GM10248 (cell line): ENCODE measurements at regions not wholly inside any gene's neighbourhood (a gene's known extent, or its start where the extent isn't known, plus 50 kb on each side); places are given as distances from the start of the nearest gene placed in this dataset.

Source experiments
- CTCF ChIA-PET: fragments of 300-600 bp; sonication (Branson Sonifier 250); formaldehyde crosslinking; extraction: SDS; loops from one replicate; lab custom pipeline; 2021; ENCODE audit warnings: antibody characterized with exemption; lab: Yijun Ruan, JAX
- POLR2A ChIA-PET: fragments of 350-650 bp; sonication (Branson Sonifier 250); formaldehyde crosslinking; extraction: SDS; loops from one replicate; lab custom pipeline; 2020; ENCODE audit warnings: antibody characterized with exemption; lab: Yijun Ruan, JAX
- DNase-seq: peaks from one replicate; pipeline ENCODE4 v3.0.0; 2012; ENCODE audit errors: extremely low spot score
- TF ChIP-seq, protein P1 (sequence below): IDR thresholded peaks from 2 replicates; pipeline ENCODE4 v1.5.1; 2012; ENCODE audit warnings: mild to moderate bottlenecking, low read depth; ENCODE audit errors: extremely low read depth, missing control alignments, control extremely low read depth

DNA sequence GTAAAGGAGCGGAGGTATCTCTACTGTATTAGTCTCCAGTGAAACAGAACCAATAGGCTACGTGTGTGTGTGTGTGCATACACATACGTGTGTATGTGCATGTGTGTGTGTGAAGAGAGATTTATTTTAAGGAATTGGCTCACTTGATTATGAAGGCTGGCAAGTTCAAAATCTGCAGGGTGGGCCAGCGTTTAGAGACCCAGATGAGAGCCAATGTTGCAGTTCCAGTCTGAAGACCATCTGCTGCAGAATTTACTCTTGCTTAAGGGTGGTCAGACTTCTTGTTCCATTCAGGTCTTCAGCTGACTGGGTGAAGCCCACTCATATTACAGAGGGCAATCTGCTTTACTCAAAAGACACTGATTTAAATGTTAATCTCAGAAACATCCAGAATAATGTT is 119.2 kb downstream of the FGF18 start:
- ChIA-PET POLR2A (no interaction called here), CTCF (no interaction called here)
- TF ChIP-seq, protein P1, sequence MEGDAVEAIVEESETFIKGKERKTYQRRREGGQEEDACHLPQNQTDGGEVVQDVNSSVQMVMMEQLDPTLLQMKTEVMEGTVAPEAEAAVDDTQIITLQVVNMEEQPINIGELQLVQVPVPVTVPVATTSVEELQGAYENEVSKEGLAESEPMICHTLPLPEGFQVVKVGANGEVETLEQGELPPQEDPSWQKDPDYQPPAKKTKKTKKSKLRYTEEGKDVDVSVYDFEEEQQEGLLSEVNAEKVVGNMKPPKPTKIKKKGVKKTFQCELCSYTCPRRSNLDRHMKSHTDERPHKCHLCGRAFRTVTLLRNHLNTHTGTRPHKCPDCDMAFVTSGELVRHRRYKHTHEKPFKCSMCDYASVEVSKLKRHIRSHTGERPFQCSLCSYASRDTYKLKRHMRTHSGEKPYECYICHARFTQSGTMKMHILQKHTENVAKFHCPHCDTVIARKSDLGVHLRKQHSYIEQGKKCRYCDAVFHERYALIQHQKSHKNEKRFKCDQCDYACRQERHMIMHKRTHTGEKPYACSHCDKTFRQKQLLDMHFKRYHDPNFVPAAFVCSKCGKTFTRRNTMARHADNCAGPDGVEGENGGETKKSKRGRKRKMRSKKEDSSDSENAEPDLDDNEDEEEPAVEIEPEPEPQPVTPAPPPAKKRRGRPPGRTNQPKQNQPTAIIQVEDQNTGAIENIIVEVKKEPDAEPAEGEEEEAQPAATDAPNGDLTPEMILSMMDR, result no peak
- no peak for DNase-seq

DNA sequence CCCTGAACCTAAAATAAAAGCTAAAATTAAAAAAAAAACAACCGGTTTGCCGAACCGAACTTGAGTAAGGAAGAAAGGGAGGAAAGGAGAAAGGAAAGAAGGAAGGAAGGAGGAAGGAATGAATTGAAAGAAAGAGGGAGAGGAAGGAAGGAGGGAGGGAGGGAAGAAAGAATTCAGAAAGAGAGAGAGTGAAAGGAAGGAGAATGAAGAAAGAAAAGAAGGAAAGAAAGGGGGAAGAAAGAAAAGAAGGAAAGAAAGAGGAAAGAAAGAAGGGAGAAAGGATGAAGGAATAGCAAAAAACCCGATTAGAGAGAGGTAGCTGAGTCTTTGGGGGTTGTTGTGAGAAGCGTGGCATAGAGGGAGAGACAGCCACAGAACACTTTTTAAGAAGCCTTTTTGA is 121.4 kb downstream of the FGF18 start:
- TF ChIP-seq, protein P1, result no peak
- ChIA-PET POLR2A (no interaction called here), CTCF (interaction anchor here (0.6 kb wide), 1 partner anchor 114 kb away, joined by 3 read pairs; no protein-coding TSS in a partner anchor)
- DNase-seq, result no peak

DNA sequence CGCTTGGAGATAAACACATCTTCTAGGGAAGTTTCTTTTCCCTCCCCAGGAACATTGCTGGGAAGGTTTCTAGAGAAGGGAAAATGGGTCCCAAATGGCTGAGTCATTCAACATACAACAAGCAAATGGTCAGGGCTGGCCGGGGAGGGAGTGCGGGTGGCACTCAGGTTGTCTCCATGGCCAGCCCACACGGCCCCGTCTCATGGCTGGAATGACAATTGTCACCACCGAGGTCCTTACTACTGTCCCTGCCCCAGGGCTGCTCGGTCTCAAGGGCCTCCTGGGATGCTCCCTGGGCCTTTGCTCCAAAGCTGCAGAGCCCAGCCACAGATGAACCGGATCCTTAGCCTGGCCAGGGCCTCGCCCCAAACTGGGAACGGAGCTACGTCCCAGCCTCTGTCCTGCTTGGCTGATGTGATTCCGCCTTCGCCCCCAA is 121.9 kb downstream of the FGF18 start:
- TF ChIP-seq, protein P1, result no peak
- ChIA-PET POLR2A (no interaction called here), CTCF (interaction anchor here (0.6 kb wide), 1 partner anchor 113 kb away, joined by 3 read pairs; no protein-coding TSS in a partner anchor)
- DNase-seq, result no peak

DNA sequence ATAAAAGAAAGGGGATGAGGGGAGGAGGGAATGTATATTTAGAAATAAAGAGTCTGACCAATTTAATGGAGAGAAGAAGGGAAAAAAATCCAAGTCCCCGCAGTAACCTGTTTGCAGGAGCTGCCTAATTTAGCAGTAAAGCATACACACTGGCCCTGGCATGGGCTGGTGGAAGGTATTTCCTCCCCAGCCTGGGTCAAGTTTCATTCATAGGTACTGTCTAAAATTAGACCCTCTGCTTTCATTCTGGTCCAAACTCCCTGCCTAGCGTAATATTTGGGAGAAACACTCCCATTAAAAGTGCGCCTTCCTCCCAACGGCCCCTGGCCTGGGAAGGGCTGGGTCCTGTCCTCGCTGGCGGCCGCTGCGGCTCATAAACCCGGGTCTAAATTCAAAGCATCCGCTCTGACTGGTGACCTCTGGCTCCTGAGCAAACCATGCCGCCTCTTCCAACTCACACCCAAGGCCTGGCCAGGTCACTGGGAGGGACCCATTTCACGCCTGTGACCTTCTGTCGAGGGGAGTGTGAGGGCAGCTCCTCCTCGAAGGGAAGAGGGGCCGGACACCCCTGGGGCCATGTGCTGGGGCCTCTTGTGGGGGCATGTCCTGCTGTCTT is 123.2 kb downstream of the FGF18 start:
- TF ChIP-seq, protein P1, result no peak
- no peak for DNase-seq
- ChIA-PET CTCF (interaction anchor here (0.9 kb wide), 1 partner anchor 8 kb away, joined by 3 read pairs; no protein-coding TSS in a partner anchor), POLR2A (no interaction called here)

DNA sequence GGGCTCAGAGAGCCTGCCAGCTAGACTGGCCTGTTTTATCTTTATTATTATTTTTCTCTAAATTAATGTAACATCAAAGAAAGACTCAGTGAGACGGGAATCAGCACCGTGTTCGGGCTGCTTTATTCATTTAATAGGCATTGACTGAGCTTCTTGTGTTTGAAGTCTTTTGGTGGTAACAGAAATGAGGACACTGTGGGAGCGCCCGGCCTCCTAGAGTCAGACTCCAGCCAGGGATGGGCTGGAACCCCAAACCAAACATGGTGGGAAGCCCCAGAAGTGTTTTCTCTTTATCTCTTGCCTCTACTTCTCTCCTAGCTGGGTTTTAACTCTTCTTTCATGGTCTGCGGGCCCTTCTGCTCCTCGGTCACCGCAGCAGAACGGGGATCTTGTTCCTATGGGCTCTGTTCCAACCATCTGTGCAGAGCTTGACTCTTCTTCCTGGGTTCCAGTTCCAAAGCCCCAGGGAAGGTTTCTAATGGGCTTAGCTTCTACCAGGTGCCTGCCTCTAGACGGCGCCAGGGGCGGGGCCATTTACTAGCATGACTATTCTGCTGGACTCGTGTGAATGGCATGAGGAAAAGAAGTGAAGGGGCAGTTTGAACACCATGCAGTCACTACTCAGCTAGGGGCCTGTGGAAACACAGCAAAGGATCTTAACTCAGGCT is 123.8 kb downstream of the FGF18 start:
- ChIA-PET POLR2A (no interaction called here), CTCF (interaction anchor here (0.9 kb wide), 1 partner anchor 8 kb away, joined by 3 read pairs; no protein-coding TSS in a partner anchor)
- TF ChIP-seq, protein P1, result no peak
- DNase-seq, result no peak

DNA sequence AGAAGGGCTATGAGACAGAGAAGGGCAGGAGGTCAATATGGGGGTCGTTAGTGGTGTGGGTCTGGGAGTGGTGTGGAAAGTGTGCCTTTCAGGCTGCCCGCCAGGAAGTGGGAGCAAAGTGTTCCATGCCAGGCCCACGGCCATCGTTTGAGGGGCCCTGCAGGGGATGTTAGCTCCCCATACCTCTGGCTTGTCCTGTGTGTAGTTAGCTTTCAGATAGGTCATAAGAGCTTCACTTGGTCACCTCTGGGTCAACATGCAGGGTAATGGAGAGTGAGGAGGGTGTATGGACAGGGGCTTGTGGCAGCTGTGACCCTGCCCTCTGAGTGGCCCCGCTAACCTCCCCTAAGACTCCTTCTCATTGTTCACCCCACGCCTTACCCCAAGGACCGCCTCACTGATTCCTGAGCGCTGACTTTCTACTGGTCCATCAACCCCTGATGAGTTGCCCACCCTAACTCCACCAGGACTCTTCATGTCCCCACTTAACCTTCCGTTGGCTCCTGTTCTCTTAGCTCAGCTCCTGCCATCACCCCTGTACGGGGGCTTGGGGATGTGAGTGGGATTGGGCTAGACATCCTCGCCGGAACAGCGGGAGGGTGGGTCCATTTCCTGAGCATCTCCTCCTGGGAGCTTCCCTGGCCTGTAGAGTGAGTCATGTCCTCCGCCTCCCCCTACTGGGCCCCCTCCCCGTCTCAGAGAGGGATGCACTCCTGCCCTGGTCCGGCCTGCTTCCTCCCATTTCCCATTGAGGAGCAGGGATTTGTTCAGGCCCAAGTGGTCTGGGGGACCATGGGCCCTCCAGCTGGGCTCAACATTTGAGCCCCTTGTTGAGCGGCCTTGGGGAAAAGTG is 125.7 kb downstream of the FGF18 start:
- TF ChIP-seq, protein P1, result no peak
- ChIA-PET POLR2A (no interaction called here), CTCF (interaction anchor here (0.8 kb wide), 1 partner anchor 36 kb away, joined by 3 read pairs; no protein-coding TSS in a partner anchor)
- DNase-seq, result no peak
